ENCODE measurements at regions not wholly inside any gene's neighbourhood (a gene's known extent, or its start where the extent isn't known, plus 50 kb on each side); places are given as distances from the start of the nearest gene placed in this dataset.

- intact Hi-C loops (cut with micrococcal nuclease): no loop called here
- no CpG with 5 or more reads among the region's 3 CpGs for WGBS, 2 experiments (ENCODE audit: extremely low coverage in 2 of 2, insufficient read length in 1 of 2)
- H4K91ac ChIP-seq (ENCODE audit: insufficient read depth, low read depth, low read length): no peak overlapping the region
- H2AFZ ChIP-seq (replicated peaks; ENCODE audit: low read length, poor library complexity): no peak overlapping the region
- no peak overlapping the region for H2BK15ac ChIP-seq (ENCODE audit: low read depth, low read length)
- no peak overlapping the region for H3K23ac ChIP-seq (ENCODE audit: low read depth, low read length)
- H3K4ac ChIP-seq (ENCODE audit: low read depth, low read length): no peak overlapping the region
- CTCF ChIA-PET: no interaction called here
- no peak overlapping the region for H2BK120ac ChIP-seq (ENCODE audit: low read depth, low read length)
- no peak for ATAC-seq (ENCODE audit: low read depth)
- no TSS peak for BruUV-seq (replicated peaks)
- dilution Hi-C loops (cut with HindIII; ENCODE audit: low sequenced_read_pairs, unreplicated experiment): no loop called here
- no peaks in the 10 kb centered on the region for H3K27me3 ChIP-seq (ENCODE audit: control insufficient read depth, insufficient read depth, low read length)
- H3K14ac ChIP-seq (replicated peaks; ENCODE audit: low read depth, low read length): no peak overlapping the region
- H3K56ac ChIP-seq (ENCODE audit: extremely low read depth, insufficient read depth, low read length): no peak overlapping the region
- POLR2A ChIA-PET (ENCODE audit: unreplicated experiment): no interaction called here
- H3K9me3 ChIP-seq (ENCODE audit: control insufficient read depth, insufficient read depth, low read length): peaks cover 15% of the 10 kb centered on the region
- H2AK5ac ChIP-seq (ENCODE audit: low read depth, low read length): no peak overlapping the region
- no peaks in the 10 kb centered on the region for H3K79me1 ChIP-seq (ENCODE audit: low read depth in 1 of 2, low read length in 2 of 2)
- H3K36me3 ChIP-seq (ENCODE audit: control insufficient read depth, insufficient read depth, low read length): no peaks in the 10 kb centered on the region
- no peak overlapping the region for H3K9ac ChIP-seq (ENCODE audit: low read depth, low read length)
- no peaks in the 10 kb centered on the region for H3K4me1 ChIP-seq (ENCODE audit: control insufficient read depth, insufficient read depth, low read length)
- in situ Hi-C loops (cut with MboI; ENCODE audit: low sequenced_read_pairs): no loop called here
- H3K4me2 ChIP-seq (ENCODE audit: low read depth, low read length): no peak overlapping the region
- no peak for TF ChIP-seq NFE2L2 (IDR thresholded peaks at IDR 0.05; ENCODE audit: low read depth, low read length)
- no peak for TF ChIP-seq POLR2A (IDR thresholded peaks at IDR 0.05; ENCODE audit: low read depth, low read length)
- no peak for TF ChIP-seq ELK1 (IDR thresholded peaks at IDR 0.05; ENCODE audit: borderline replicate concordance, low read depth, low read length)
- no peak for TF ChIP-seq MXI1 (IDR thresholded peaks at IDR 0.05; ENCODE audit: borderline replicate concordance, low read depth, low read length)
- TF ChIP-seq BHLHE40 (IDR thresholded peaks at IDR 0.05; ENCODE audit: low read depth, low read length): no peak
- TF ChIP-seq CTCF (conservative IDR thresholded peaks at IDR 0.05; ENCODE audit: low read depth, low read length): no peak
- no peak for TF ChIP-seq SMC3 (IDR thresholded peaks at IDR 0.05; ENCODE audit: low read depth, low read length)
- TF ChIP-seq CEBPB (IDR thresholded peaks at IDR 0.05; ENCODE audit: low read depth, low read length): no peak
- no peak for TF ChIP-seq RFX5 (IDR thresholded peaks at IDR 0.05; ENCODE audit: low read depth, low read length)
- TF ChIP-seq MAZ (IDR thresholded peaks at IDR 0.05; ENCODE audit: borderline replicate concordance, low read depth, low read length): no peak
- no peak for TF ChIP-seq RAD21 (IDR thresholded peaks at IDR 0.05; ENCODE audit: low read length)
- TF ChIP-seq RCOR1 (IDR thresholded peaks at IDR 0.05; ENCODE audit: insufficient replicate concordance, low read length): no peak
- no peak for TF ChIP-seq FOS (IDR thresholded peaks at IDR 0.05; ENCODE audit: low read depth, low read length)
- TF ChIP-seq CHD1 (IDR thresholded peaks at IDR 0.05; ENCODE audit: low read depth, low read length): no peak
- TF ChIP-seq USF2 (IDR thresholded peaks at IDR 0.05; ENCODE audit: low read depth, low read length): no peak
- TF ChIP-seq MAFK (IDR thresholded peaks at IDR 0.05; ENCODE audit: low read depth, low read length): no peak
- H3K4me3 ChIP-seq (ENCODE audit: insufficient read depth, low read depth, low read length): no peak overlapping the region
- H2BK20ac ChIP-seq (ENCODE audit: low read depth, low read length): no peak overlapping the region
- no peaks in the 10 kb centered on the region for H3K9me1 ChIP-seq (ENCODE audit: insufficient read depth, low read length)
- H4K20me1 ChIP-seq (ENCODE audit: insufficient read depth, low read length): no peaks in the 10 kb centered on the region
- no peak overlapping the region for H3K27ac ChIP-seq (ENCODE audit: insufficient read depth, low read length)
- no peak overlapping the region for H4K8ac ChIP-seq (ENCODE audit: low read depth in 2 of 2, low read length in 2 of 2)
- no peak overlapping the region for H4K5ac ChIP-seq (ENCODE audit: low read depth, low read length)
- no peak for DNase-seq
- no peak overlapping the region for H3K18ac ChIP-seq (ENCODE audit: low read depth, low read length)
- no peak overlapping the region for H2AK9ac ChIP-seq (replicated peaks; ENCODE audit: low read depth, low read length, poor library complexity)
- no peak overlapping the region for H2BK5ac ChIP-seq (ENCODE audit: low read depth, low read length, poor library complexity, severe bottlenecking)
Measured at GRCh38 chr3:3906171-3906570, 106.9 kb downstream of the LRRN1 start.

Measured in IMR-90 (cell line).